ENCODE measurements at regions not wholly inside any gene's neighbourhood (a gene's known extent, or its start where the extent isn't known, plus 50 kb on each side); places are given as distances from the start of the nearest gene placed in this dataset.

DNA sequence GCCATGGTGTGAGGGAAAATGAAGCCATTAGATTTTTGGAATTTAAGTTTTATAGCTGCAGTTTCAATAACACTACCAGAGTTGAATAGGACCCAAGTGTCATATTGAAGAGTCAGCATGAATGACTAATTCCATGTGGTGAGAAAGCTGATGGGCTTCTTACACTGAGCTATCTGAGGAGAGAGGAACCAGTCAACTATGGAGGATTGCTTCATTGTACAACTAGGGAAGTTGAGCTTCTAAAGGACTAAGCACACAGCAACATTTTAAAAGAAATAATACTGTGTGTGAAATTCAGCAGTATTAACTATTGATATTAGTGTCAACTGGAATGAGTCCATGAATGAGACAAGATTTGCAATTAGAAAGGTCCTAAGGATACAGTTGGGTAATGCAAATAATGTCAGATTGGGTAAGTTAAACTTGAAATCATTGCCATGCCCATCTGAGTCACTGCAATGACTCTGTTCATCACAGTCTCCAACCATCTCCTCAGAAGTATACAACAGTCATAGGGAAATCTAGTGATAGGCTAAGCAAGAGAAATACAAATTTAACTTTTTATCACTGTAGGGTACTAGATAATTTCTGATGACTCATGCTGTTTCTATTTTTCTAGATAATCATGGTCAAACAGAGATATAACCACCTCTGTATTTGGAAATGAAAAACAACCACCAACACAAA, 394.2 kb downstream of the FSCB start:
- Histone ChIP-seq H3K27me3 (replicated peaks in 1 of 7) (no peaks in the 10 kb centered on the region), H3K9me3 (peaks cover 0 to 33% (median 17%) of the 10 kb centered on the region in 8 donors), H3K27ac (no peak overlapping the region), H3K4me1 (no peaks in the 10 kb centered on the region), H3K36me3 (no peaks in the 10 kb centered on the region), H3K4me3 (no peak overlapping the region)
- intact Hi-C loops (cut with DNase I; ENCODE audit: low total_unique reads): no loop called here
- no peak for DNase-seq
- TF ChIP-seq, protein P1, sequence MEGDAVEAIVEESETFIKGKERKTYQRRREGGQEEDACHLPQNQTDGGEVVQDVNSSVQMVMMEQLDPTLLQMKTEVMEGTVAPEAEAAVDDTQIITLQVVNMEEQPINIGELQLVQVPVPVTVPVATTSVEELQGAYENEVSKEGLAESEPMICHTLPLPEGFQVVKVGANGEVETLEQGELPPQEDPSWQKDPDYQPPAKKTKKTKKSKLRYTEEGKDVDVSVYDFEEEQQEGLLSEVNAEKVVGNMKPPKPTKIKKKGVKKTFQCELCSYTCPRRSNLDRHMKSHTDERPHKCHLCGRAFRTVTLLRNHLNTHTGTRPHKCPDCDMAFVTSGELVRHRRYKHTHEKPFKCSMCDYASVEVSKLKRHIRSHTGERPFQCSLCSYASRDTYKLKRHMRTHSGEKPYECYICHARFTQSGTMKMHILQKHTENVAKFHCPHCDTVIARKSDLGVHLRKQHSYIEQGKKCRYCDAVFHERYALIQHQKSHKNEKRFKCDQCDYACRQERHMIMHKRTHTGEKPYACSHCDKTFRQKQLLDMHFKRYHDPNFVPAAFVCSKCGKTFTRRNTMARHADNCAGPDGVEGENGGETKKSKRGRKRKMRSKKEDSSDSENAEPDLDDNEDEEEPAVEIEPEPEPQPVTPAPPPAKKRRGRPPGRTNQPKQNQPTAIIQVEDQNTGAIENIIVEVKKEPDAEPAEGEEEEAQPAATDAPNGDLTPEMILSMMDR (IDR thresholded peaks at IDR 0.05 in 8 of 11, conservative IDR thresholded peaks at IDR 0.05 in 3 of 11): no peak
- TF ChIP-seq POLR2AphosphoS5 (IDR thresholded peaks at IDR 0.05) (no peak), POLR2A (IDR thresholded peaks at IDR 0.05) (no peak)

GRCh38 chr14:44109036-44109435, 398.0 kb downstream of the FSCB start:
- peaks cover 0 to 46% (median 28%) of the 10 kb centered on the region in 8 donors for H3K9me3 ChIP-seq
- H3K4me3 ChIP-seq: no peak overlapping the region
- DNase-seq: no peak
- WGBS, 5 donors: 82 to 98% (median 85%) methylated on average over 1 of the region's 1 CpG
- intact Hi-C loops (cut with DNase I; ENCODE audit: low total_unique reads): no loop called here
- H3K27me3 ChIP-seq (replicated peaks in 1 of 7): no peaks in the 10 kb centered on the region
- H3K4me1 ChIP-seq: no peaks in the 10 kb centered on the region
- no peak overlapping the region for H3K27ac ChIP-seq
- no peaks in the 10 kb centered on the region for H3K36me3 ChIP-seq
- no peak for TF ChIP-seq POLR2AphosphoS5 (IDR thresholded peaks at IDR 0.05)
- TF ChIP-seq, protein P1 (IDR thresholded peaks at IDR 0.05 in 8 of 11, conservative IDR thresholded peaks at IDR 0.05 in 3 of 11): no peak
- TF ChIP-seq POLR2A (IDR thresholded peaks at IDR 0.05): no peak

DNA sequence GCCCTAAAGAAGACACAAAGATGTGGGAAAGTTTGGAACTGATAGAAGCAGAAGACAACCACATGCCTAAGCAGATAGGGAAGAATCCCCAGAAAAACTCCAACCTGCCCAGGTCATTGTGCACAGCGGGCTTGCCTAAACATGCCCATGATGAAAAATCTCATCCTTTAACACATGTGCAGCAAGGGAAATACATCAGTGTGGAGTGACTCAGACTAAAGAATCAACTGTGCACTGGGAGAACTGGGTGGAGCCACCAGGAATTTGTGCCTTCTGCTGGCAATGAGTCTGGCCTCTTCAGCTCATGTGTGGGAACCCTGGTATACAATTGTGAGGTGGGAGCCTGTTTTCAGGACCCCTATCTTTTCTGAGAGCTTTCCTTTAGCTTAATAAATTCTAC, 398.5 kb downstream of the FSCB start:
- WGBS, 5 donors: 65 to 95% (median 90%) methylated on average over 1 of the region's 1 CpG
- Histone ChIP-seq H3K4me1 (no peaks in the 10 kb centered on the region), H3K27me3 (replicated peaks in 1 of 7) (no peaks in the 10 kb centered on the region), H3K27ac (no peak overlapping the region), H3K9me3 (peaks cover 0 to 46% (median 28%) of the 10 kb centered on the region in 8 donors), H3K4me3 (no peak overlapping the region), H3K36me3 (no peaks in the 10 kb centered on the region)
- intact Hi-C loops (cut with DNase I; ENCODE audit: low total_unique reads): no loop called here
- DNase-seq: no peak
- TF ChIP-seq, protein P1 (IDR thresholded peaks at IDR 0.05 in 8 of 11, conservative IDR thresholded peaks at IDR 0.05 in 3 of 11): no peak
- no peak for TF ChIP-seq POLR2A (IDR thresholded peaks at IDR 0.05)
- TF ChIP-seq POLR2AphosphoS5 (IDR thresholded peaks at IDR 0.05): no peak

DNA sequence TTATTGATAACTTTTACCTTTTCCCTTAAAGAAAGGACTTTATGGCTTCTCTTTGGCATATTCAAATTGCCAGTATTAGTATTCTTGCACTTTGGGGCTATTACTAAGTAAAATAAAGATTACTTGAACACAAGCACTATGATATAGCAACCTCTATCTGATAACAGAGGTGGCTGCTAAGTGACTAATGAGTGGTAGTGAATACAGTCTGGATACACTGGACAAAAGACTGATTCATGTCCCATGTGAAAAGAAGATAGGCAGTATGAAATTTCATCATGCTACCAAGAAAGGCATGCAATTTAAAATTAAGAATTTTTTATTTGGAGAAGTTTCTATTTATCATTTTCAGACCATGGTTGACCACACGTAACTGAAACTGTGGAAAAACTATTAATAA, 399.9 kb downstream of the FSCB start:
- intact Hi-C loops (cut with DNase I; ENCODE audit: low total_unique reads): no loop called here
- Histone ChIP-seq H3K36me3 (no peaks in the 10 kb centered on the region), H3K9me3 (peaks cover 0 to 50% (median 28%) of the 10 kb centered on the region in 8 donors), H3K27me3 (replicated peaks in 1 of 7) (no peaks in the 10 kb centered on the region), H3K27ac (no peak overlapping the region), H3K4me1 (no peaks in the 10 kb centered on the region), H3K4me3 (no peak overlapping the region)
- DNase-seq: no peak
- 63 to 81% (median 77%) methylated on average over 1 of the region's 1 CpG for WGBS, 5 donors
- no peak for TF ChIP-seq POLR2AphosphoS5 (IDR thresholded peaks at IDR 0.05)
- TF ChIP-seq POLR2A (IDR thresholded peaks at IDR 0.05): no peak

Measured in spleen (tissue), 11 donors.